Epithelial cell of esophagus (primary cell): ENCODE measurements at regions not wholly inside any gene's neighbourhood (a gene's known extent, or its start where the extent isn't known, plus 50 kb on each side); places are given as distances from the start of the nearest gene placed in this dataset.
"Not testable (repeated sequence)": the region's sequence is repeated elsewhere in the genome, so short reads cannot be mapped to it uniquely, and the experiment has no call there.

Experiments
- DNase-seq: peaks from one replicate; pipeline ENCODE4 v3.0.0; 2010; ENCODE audit warnings: low read depth
- H3K4me3 ChIP-seq: 2 replicates; pipeline ENCODE4 v1.5.1; 2011; ENCODE audit warnings: mild to moderate bottlenecking, low read length, control low read depth
- CTCF ChIP-seq: IDR thresholded peaks from 2 replicates; pipeline ENCODE4 v1.5.1; 2011; ENCODE audit warnings: low read depth, mild to moderate bottlenecking, low read length, control low read depth, inconsistent platforms; ENCODE audit not compliant: insufficient read depth; ENCODE audit errors: missing control alignments

GRCh38 chr13:103884101-103884723 is 818.0 kb upstream of the SLC10A2 start:
- H3K4me3 ChIP-seq, result no peak overlapping the region
- TF ChIP-seq CTCF, result no peak
- no peak for DNase-seq

- TF ChIP-seq CTCF, result no peak
- peak; percentile 51 for DNase-seq
- H3K4me3 ChIP-seq, result no peak overlapping the region
Observed at GRCh38 chr13:103883698-103884097, 817.5 kb upstream of the SLC10A2 start.

GRCh38 chr13:103883164-103883563 is 816.9 kb upstream of the SLC10A2 start:
- peak; percentile 98 for DNase-seq
- H3K4me3 ChIP-seq, result no peak overlapping the region
- peak; percentile 74 for TF ChIP-seq CTCF

GRCh38 chr13:103880146-103880545 is 813.9 kb upstream of the SLC10A2 start:
- DNase-seq, H3K4me3 ChIP-seq: not testable (repeated sequence)

DNA sequence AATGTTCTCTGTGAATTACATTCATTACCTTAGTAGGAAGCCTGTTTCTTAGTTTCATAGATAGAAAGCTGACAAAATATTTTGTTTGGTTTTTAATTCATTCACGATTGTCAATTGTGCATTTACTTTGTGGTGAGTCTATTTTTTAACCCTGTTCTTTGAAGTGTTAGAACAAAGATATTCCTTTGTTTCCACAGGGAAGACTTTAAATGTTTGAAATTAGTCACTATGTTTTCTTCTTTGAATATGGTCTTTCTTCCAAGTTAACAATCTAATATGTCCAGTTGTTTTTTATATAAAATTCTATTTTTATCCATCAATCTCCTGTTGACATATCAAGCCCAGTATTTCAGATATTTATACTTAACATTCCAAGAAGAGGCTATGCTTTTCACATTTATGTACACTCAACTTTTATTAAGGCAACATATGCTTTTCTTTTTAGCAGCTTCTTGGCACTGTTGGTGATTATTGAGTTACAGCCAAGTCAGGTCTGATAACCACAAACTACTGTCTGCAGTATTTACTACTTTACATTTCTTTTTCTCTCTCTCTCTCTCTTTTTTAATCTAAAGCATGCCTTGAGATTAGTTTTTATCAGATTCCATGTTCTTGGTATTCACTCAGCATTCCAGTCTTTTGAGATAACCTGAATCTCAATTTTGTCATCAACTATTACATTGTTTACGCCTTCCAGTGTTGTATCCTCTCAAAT is 812.8 kb upstream of the SLC10A2 start:
- H3K4me3 ChIP-seq, result no peak overlapping the region
- DNase-seq, result no peak
- TF ChIP-seq CTCF, result no peak

GRCh38 chr13:103876571-103876970 is 810.4 kb upstream of the SLC10A2 start:
- DNase-seq, result peak; percentile 10
- no peak for TF ChIP-seq CTCF
- no peak overlapping the region for H3K4me3 ChIP-seq

- TF ChIP-seq CTCF, result no peak
- no peak overlapping the region for H3K4me3 ChIP-seq
- no peak for DNase-seq
Observed at GRCh38 chr13:103873725-103874124, 807.5 kb upstream of the SLC10A2 start.
